IMR-90 (cell line): ENCODE measurements at regions not wholly inside any gene's neighbourhood (a gene's known extent, or its start where the extent isn't known, plus 50 kb on each side); places are given as distances from the start of the nearest gene placed in this dataset.

ENCODE experiments used
- ATAC-seq: fragments of 200-7000 bp; cut with Tn5 transposase; 2 replicates; pipeline ENCODE4 v1.9.1; 2020; ENCODE audit warnings: low read depth, mild to moderate bottlenecking, moderate library complexity
- BruUV-seq: library from RNA; stranded (reverse); fragments of 400-500 nt; replicated peaks from 2 replicates; lab custom pipeline; 2021; lab: Mats Ljungman, UMichigan
- CTCF ChIA-PET: fragments of 300-600 bp; formaldehyde crosslinking; extraction: SDS; loops from one replicate; lab custom pipeline; 2021; ENCODE audit warnings: antibody characterized with exemption; lab: Yijun Ruan, JAX
- POLR2A ChIA-PET: fragments of 300-600 bp; sonication (Branson Sonifier 250); formaldehyde crosslinking; loops from one replicate; lab custom pipeline; 2022; ENCODE audit warnings: antibody characterized with exemption; ENCODE audit not compliant: unreplicated experiment; lab: Charles Lee
- DNase-seq: peaks from one replicate; pipeline ENCODE4 v3.0.0; 2013
- H2AFZ ChIP-seq: replicated peaks from 2 replicates; pipeline ENCODE3; 2013; ENCODE audit warnings: low read length, mild to moderate bottlenecking; ENCODE audit not compliant: poor library complexity
- H2AK5ac ChIP-seq: 2 replicates; pipeline ENCODE4 v1.6.1; 2013; ENCODE audit warnings: low read depth, low read length, inconsistent platforms
- H2AK9ac ChIP-seq: replicated peaks from 2 replicates; pipeline ENCODE3; 2013; ENCODE audit warnings: mild to moderate bottlenecking, low read depth, low read length, moderate library complexity; ENCODE audit not compliant: poor library complexity
- H2BK120ac ChIP-seq: 2 replicates; pipeline ENCODE4 v1.6.1; 2013; ENCODE audit warnings: low read depth, low read length, inconsistent platforms
- H2BK15ac ChIP-seq: 3 replicates; pipeline ENCODE4 v1.6.1; 2013; ENCODE audit warnings: low read depth, low read length, inconsistent platforms
- H2BK20ac ChIP-seq: 2 replicates; pipeline ENCODE4 v1.6.1; 2013; ENCODE audit warnings: low read depth, mild to moderate bottlenecking, inconsistent platforms, low read length, moderate library complexity
- H2BK5ac ChIP-seq: 2 replicates; pipeline ENCODE4 v1.6.1; 2013; ENCODE audit warnings: mild to moderate bottlenecking, low read depth, low read length, inconsistent platforms; ENCODE audit not compliant: poor library complexity, severe bottlenecking
- H3K14ac ChIP-seq: replicated peaks from 2 replicates; pipeline ENCODE4 v1.6.1; 2013; ENCODE audit warnings: low read depth, low read length, inconsistent platforms
- H3K18ac ChIP-seq: 2 replicates; pipeline ENCODE4 v1.6.1; 2013; ENCODE audit warnings: low read depth, low read length, control low read depth
- H3K23ac ChIP-seq: 2 replicates; pipeline ENCODE4 v1.6.1; 2013; ENCODE audit warnings: low read depth, low read length, inconsistent platforms
- H3K27ac ChIP-seq: 2 replicates; pipeline ENCODE4 v1.5.1; 2013; ENCODE audit warnings: mild to moderate bottlenecking, control low read depth, low read length; ENCODE audit not compliant: insufficient read depth
- H3K27me3 ChIP-seq: 2 replicates; pipeline ENCODE4 v1.6.1; 2013; ENCODE audit warnings: low read length; ENCODE audit not compliant: control insufficient read depth, insufficient read depth
- H3K36me3 ChIP-seq: 2 replicates; pipeline ENCODE4 v1.6.1; 2013; ENCODE audit warnings: low read length, mixed read lengths; ENCODE audit not compliant: control insufficient read depth, insufficient read depth
- H3K4ac ChIP-seq: 2 replicates; pipeline ENCODE4 v1.6.1; 2013; ENCODE audit warnings: low read depth, low read length, inconsistent platforms
- H3K4me1 ChIP-seq: 2 replicates; pipeline ENCODE4 v1.6.1; 2013; ENCODE audit warnings: low read length, mixed read lengths; ENCODE audit not compliant: control insufficient read depth, insufficient read depth
- H3K4me2 ChIP-seq: 2 replicates; pipeline ENCODE4 v1.6.1; 2013; ENCODE audit warnings: low read depth, mild to moderate bottlenecking, control low read depth, low read length, moderate library complexity
- H3K4me3 ChIP-seq: 2 replicates; pipeline ENCODE4 v1.5.1; 2013; ENCODE audit warnings: low read depth, mild to moderate bottlenecking, control low read depth, low read length, moderate library complexity; ENCODE audit not compliant: insufficient read depth
- H3K56ac ChIP-seq: 2 replicates; pipeline ENCODE4 v1.6.1; 2013; ENCODE audit warnings: low read length, inconsistent platforms; ENCODE audit not compliant: insufficient read depth; ENCODE audit errors: extremely low read depth
- H3K79me1 ChIP-seq, 2 experiments: 2 replicates each; pipeline ENCODE4 v1.6.1; 2013; ENCODE audit warnings: low read length in 2 of 2, inconsistent platforms in 1 of 2, low read depth in 1 of 2
- H3K9ac ChIP-seq: 2 replicates; pipeline ENCODE4 v1.6.1; 2013; ENCODE audit warnings: low read depth, low read length, control low read depth
- H3K9me1 ChIP-seq: 2 replicates; pipeline ENCODE4 v1.6.1; 2013; ENCODE audit warnings: low read length, inconsistent platforms; ENCODE audit not compliant: insufficient read depth
- H3K9me3 ChIP-seq: 2 replicates; pipeline ENCODE4 v1.6.1; 2013; ENCODE audit warnings: low read length; ENCODE audit not compliant: control insufficient read depth, insufficient read depth
- H4K20me1 ChIP-seq: 2 replicates; pipeline ENCODE4 v1.6.1; 2013; ENCODE audit warnings: low read length, inconsistent platforms; ENCODE audit not compliant: insufficient read depth
- H4K5ac ChIP-seq: 2 replicates; pipeline ENCODE4 v1.6.1; 2013; ENCODE audit warnings: mild to moderate bottlenecking, low read depth, low read length, control low read depth
- H4K8ac ChIP-seq, 2 experiments: 2 replicates each; pipeline ENCODE4 v1.6.1; 2013; ENCODE audit warnings: low read depth in 2 of 2, low read length in 2 of 2, control low read depth in 1 of 2, inconsistent platforms in 1 of 2
- H4K91ac ChIP-seq: 2 replicates; pipeline ENCODE4 v1.6.1; 2013; ENCODE audit warnings: low read depth, low read length, inconsistent platforms; ENCODE audit not compliant: insufficient read depth
- BHLHE40 ChIP-seq: fragments of 150-350 bp; IDR thresholded peaks from 2 replicates; pipeline ENCODE4 v1.6.1; 2016; ENCODE audit warnings: mild to moderate bottlenecking, low read depth, low read length
- CEBPB ChIP-seq: IDR thresholded peaks from 2 replicates; pipeline ENCODE4 v1.6.1; 2012; ENCODE audit warnings: low read depth, low read length, improper control_type of control experiment
- CHD1 ChIP-seq: IDR thresholded peaks from 2 replicates; pipeline ENCODE4 v1.6.1; 2012; ENCODE audit warnings: low read depth, low read length, improper control_type of control experiment
- CTCF ChIP-seq: conservative IDR thresholded peaks from 2 replicates; pipeline ENCODE4 v1.5.1; 2012; ENCODE audit warnings: mild to moderate bottlenecking, low read depth, low read length, improper control_type of control experiment
- ELK1 ChIP-seq: fragments of 150-350 bp; IDR thresholded peaks from 2 replicates; pipeline ENCODE4 v1.6.1; 2016; ENCODE audit warnings: low read depth, mild to moderate bottlenecking, low read length, moderate library complexity, borderline replicate concordance
- FOS ChIP-seq: fragments of 150-350 bp; IDR thresholded peaks from 2 replicates; pipeline ENCODE4 v1.6.1; 2016; ENCODE audit warnings: low read depth, low read length
- MAFK ChIP-seq: IDR thresholded peaks from 2 replicates; pipeline ENCODE4 v1.6.1; 2012; ENCODE audit warnings: low read depth, low read length, improper control_type of control experiment
- MAZ ChIP-seq: IDR thresholded peaks from 2 replicates; pipeline ENCODE4 v1.6.1; 2012; ENCODE audit warnings: low read depth, mild to moderate bottlenecking, low read length, improper control_type of control experiment, moderate library complexity, borderline replicate concordance
- MXI1 ChIP-seq: IDR thresholded peaks from 2 replicates; pipeline ENCODE4 v1.6.1; 2012; ENCODE audit warnings: low read depth, mild to moderate bottlenecking, low read length, moderate library complexity, borderline replicate concordance
- NFE2L2 ChIP-seq: fragments of 150-350 bp; IDR thresholded peaks from 2 replicates; pipeline ENCODE4 v1.6.1; 2016; ENCODE audit warnings: low read depth, mild to moderate bottlenecking, low read length
- POLR2A ChIP-seq: IDR thresholded peaks from 2 replicates; pipeline ENCODE4 v1.6.1; 2012; ENCODE audit warnings: mild to moderate bottlenecking, low read depth, low read length
- RAD21 ChIP-seq: IDR thresholded peaks from 2 replicates; pipeline ENCODE4 v1.6.1; 2012; ENCODE audit warnings: low read length, improper control_type of control experiment
- RCOR1 ChIP-seq: IDR thresholded peaks from 2 replicates; pipeline ENCODE4 v1.6.1; 2012; ENCODE audit warnings: mild to moderate bottlenecking, low read length, improper control_type of control experiment; ENCODE audit not compliant: insufficient replicate concordance
- RFX5 ChIP-seq: IDR thresholded peaks from 2 replicates; pipeline ENCODE4 v1.8.0; 2012; ENCODE audit warnings: low read depth, mild to moderate bottlenecking, low read length, moderate library complexity
- SMC3 ChIP-seq: fragments of 150-350 bp; IDR thresholded peaks from 2 replicates; pipeline ENCODE4 v1.6.1; 2016; ENCODE audit warnings: low read depth, mild to moderate bottlenecking, antibody characterized with exemption, low read length, moderate library complexity
- USF2 ChIP-seq: fragments of 150-350 bp; IDR thresholded peaks from 2 replicates; pipeline ENCODE4 v1.6.1; 2017; ENCODE audit warnings: mild to moderate bottlenecking, antibody characterized with exemption, low read length, low read depth
- WGBS, 2 experiments: methylation state at CpG; one replicate each; pipeline versions ENCODE4 v1.1.5 to v1.1.7; 2013; ENCODE audit warnings: missing lambda C conversion rate in 2 of 2; ENCODE audit not compliant: insufficient read length in 1 of 2; ENCODE audit errors: extremely low coverage in 2 of 2; 5-methylcytosine and 5-hydroxymethylcytosine counted together
- dilution Hi-C: fragments of 300-500 bp; cut with HindIII; formaldehyde crosslinking; loops from one replicate; pipeline ENCODE4 v1.14.3; 2018; ENCODE audit warnings: low sequenced_read_pairs; ENCODE audit not compliant: unreplicated experiment
- in situ Hi-C: fragments of 300-500 bp; cut with MboI; formaldehyde crosslinking; loops from 3 replicates; pipeline ENCODE4 v1.14.3; 2019; ENCODE audit warnings: low sequenced_read_pairs, inconsistent platforms, mixed read lengths
- intact Hi-C: fragments of 100-400 bp; cut with micrococcal nuclease; formaldehyde crosslinking; loops from 2 replicates; pipeline ENCODE4 v1.10.0; 2022

- no peak overlapping the region for H2AK9ac ChIP-seq
- no peaks in the 10 kb centered on the region for H4K20me1 ChIP-seq
- in situ Hi-C loops, result no loop called here
- no peaks in the 10 kb centered on the region for H3K36me3 ChIP-seq
- H3K4ac ChIP-seq, result no peak overlapping the region
- no peak overlapping the region for H2AFZ ChIP-seq
- H2BK120ac ChIP-seq, result no peak overlapping the region
- no peaks in the 10 kb centered on the region for H3K27me3 ChIP-seq
- H3K9ac ChIP-seq, result no peak overlapping the region
- no peak overlapping the region for H3K27ac ChIP-seq
- H3K9me1 ChIP-seq, result no peaks in the 10 kb centered on the region
- TF ChIP-seq NFE2L2 (no peak), RFX5 (no peak), BHLHE40 (no peak), ELK1 (no peak), USF2 (no peak), RCOR1 (no peak), FOS (no peak), CTCF (no peak), SMC3 (no peak), CHD1 (no peak), POLR2A (no peak), MAZ (no peak), CEBPB (no peak), RAD21 (no peak), MXI1 (no peak), MAFK (no peak)
- BruUV-seq, result no TSS peak
- H4K5ac ChIP-seq, result no peak overlapping the region
- no peak overlapping the region for H3K18ac ChIP-seq
- intact Hi-C loops, result no loop called here
- no peak overlapping the region for H4K91ac ChIP-seq
- no peaks in the 10 kb centered on the region for H3K79me1 ChIP-seq
- CTCF ChIA-PET, result no interaction called here
- no peak for ATAC-seq
- dilution Hi-C loops, result no loop called here
- POLR2A ChIA-PET, result no interaction called here
- no peak for DNase-seq
- H3K9me3 ChIP-seq, result peaks cover 5% of the 10 kb centered on the region; the same call in 1 of the 2 replicates
- no peak overlapping the region for H2BK15ac ChIP-seq
- H4K8ac ChIP-seq, result no peak overlapping the region
- no peak overlapping the region for H3K56ac ChIP-seq
- no peak overlapping the region for H2BK5ac ChIP-seq
- H3K4me2 ChIP-seq, result no peak overlapping the region
- WGBS, 2 experiments, result 48% methylated on average over 3 of the region's 9 CpGs; no CpG with 5 or more reads in 1 of the 2 experiments
- H2AK5ac ChIP-seq, result no peak overlapping the region
- H3K23ac ChIP-seq, result no peak overlapping the region
- H3K4me1 ChIP-seq, result no peaks in the 10 kb centered on the region
- H3K4me3 ChIP-seq, result no peak overlapping the region
- H3K14ac ChIP-seq, result no peak overlapping the region
- no peak overlapping the region for H2BK20ac ChIP-seq
Observed at GRCh38 chr5:174247301-174247700, 201.8 kb downstream of the NSG2 start.
